Activated CD4-positive, CD25-positive, alpha-beta regulatory T cell treated with anti-CD3 and anti-CD28 coated beads, Interleukin-2, amount 50 U/mL, for 72 hours (primary cell): ENCODE measurements at regions not wholly inside any gene's neighbourhood (a gene's known extent, or its start where the extent isn't known, plus 50 kb on each side); places are given as distances from the start of the nearest gene placed in this dataset.

Experiments used
- DNase-seq: peaks from one replicate; pipeline ENCODE4 v3.0.0; 2021

- no peak for DNase-seq
These were observed 783.2 kb downstream of the RPA4 start for GRCh38 chrX:97666890-97667289.

GRCh38 chrX:97668126-97668525 lies 784.4 kb downstream of the RPA4 start:
- DNase-seq: no peak

DNA sequence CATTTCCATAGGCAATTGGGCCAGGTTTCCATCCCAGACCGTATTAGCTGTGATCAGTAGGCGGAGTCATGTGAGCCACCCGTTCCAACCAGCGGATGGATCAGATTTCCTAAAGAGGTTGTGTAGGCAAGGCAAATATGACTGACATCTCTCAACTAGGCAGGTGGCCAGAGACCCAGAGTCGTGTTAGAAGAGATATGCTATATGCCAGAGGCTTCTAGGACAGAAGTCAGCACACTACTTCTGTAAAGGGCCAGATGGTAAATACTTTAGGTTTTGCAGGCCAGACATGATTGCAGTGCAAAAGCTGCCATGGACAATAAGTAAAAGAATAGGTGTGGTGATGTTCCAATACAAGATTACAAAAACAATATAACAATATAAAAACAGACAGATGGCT lies 788.4 kb downstream of the RPA4 start:
- no peak for DNase-seq

- no peak for DNase-seq
These were observed 788.9 kb downstream of the RPA4 start for GRCh38 chrX:97672608-97673007.

DNA sequence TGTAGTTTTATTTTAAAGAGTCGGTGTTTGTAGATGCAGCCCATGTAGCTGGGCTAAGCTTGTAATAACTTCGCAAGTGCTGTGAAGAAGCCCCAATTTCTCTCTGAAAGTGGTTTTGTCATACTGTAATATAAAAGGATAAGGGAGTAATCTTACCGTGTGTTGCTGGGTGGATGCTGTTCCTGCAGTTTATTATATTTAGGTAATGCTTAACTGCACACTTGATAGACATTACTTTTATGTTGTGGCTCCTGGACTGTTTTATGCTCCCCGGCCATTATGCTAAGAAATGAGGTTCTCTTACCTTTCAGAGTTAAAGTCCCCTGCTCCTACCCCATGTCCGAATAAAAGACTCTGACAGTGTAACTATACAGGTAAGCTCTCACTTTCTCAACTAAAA lies 789.4 kb downstream of the RPA4 start:
- no peak for DNase-seq

DNA sequence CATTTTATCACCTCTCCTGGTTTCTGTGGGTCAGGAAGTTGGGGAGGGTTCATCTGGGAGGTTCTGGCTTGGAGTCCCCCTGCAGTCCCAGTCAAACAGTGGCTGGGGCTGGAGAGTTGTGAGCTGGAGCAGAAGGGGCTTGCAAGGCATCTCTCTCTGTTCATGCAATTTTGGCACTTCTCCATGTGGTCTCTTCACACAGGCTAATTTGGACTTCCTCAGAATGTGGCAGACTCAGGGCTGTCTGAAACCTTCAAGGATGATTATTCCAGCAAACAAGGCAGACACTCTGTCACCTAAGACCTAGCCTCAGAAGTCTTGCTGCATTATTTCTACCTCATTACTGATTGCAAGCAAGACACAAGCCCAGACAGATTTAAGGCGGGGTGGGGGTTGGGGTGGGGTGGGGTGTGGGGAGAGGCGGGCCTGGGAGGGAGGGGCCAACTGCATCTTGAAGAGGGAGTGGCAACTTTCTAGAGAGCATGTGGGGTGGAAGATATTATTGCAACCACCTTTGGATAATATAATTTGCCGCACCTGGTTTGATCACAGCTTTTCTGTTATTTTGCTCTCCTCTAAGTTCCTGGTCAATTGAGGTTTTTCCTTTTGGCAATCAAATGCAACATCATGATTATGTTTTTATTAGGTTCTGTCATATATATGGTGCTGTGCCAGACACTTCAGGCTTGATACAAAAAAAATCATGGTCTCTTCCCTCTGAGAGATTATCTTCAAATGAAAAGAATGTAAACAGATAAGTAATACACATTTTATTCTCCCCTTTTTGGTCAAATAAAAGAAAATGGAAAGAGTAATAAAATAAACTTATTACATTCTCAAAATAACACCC lies 799.5 kb downstream of the RPA4 start:
- DNase-seq: no peak

DNA sequence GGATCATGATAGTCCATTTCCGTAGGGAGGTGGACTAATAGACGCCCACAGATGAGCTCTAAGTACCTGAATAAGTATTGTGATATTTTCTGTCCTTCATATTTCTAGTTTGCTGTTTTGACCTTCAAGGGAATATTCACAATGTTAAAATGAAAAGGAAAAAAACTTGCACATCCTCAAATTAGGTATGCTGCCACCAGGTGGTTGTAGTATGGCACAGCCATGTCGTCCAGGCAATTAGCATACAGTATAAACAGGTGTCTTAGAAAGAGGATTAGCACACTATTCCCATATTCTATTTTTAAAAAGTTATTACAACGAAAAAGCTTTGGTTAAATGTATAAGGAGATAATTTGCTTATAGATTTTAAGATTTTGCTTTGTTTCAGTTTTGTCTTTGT lies 802.0 kb downstream of the RPA4 start:
- DNase-seq: no peak

GRCh38 chrX:97691901-97692455 lies 808.3 kb downstream of the RPA4 start:
- no peak for DNase-seq

GRCh38 chrX:97692575-97692974 lies 808.9 kb downstream of the RPA4 start:
- DNase-seq: no peak

DNA sequence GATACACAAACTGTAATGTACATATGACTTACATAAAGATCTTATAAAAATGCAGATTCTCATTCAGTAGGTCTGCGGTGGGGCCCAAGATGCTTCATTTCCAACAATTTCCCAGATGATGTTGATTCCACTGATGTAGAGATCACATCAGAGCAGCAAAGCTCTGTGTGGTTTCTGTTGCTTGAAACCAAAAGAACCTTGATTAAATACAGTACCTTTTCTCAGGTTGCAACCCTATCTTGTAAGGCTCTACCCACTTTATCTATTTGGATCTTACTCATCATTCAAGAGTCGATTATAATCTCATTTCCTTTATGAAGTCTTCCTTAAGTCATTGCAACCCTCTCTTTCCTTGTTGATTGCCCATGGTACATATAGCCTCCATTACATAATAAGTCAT lies 816.8 kb downstream of the RPA4 start:
- no peak for DNase-seq

- no peak for DNase-seq
These were observed 820.8 kb downstream of the RPA4 start for GRCh38 chrX:97704474-97704873.

- DNase-seq: no peak
These were observed 821.2 kb downstream of the RPA4 start for GRCh38 chrX:97704881-97705280.

DNA sequence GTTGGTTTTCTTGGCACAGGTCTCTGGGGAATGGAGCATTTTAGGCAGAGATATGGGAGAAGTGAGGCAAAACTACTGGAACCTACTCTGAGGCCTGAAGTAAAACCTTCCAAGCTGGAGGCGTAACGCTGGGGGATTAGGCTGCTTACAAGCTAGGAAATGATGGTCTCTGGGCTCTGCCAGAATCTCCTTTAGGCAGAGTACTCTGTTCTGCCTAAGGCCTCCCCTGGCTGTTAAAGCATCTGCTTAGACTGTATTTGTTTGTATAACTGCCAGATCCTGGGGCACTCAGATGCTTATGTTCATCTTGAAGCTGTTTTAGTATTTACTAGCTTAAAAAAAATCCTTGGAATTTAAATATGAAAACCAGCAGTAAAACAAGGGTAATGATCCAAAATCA lies 822.2 kb downstream of the RPA4 start:
- DNase-seq: no peak

DNA sequence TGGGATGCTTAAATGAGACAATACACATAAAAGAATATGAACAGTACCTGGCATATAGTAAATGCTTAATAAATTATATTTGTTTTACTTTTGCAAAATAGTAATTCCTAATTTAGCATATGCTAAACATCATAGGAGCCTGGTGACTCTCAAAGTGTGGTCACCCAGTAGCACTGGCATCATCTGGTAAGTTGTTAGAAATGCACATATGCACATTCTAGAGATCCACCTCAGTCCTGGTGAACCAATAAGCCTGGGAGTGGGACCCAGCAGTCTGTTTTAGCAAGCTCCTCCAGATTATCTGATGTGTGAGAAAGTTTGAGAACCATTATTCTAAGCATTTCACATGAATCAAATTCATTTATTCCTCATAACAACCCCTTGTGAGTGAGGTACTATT lies 830.4 kb downstream of the RPA4 start:
- DNase-seq: no peak

GRCh38 chrX:97728215-97728614 lies 844.5 kb downstream of the RPA4 start:
- DNase-seq: no peak

DNA sequence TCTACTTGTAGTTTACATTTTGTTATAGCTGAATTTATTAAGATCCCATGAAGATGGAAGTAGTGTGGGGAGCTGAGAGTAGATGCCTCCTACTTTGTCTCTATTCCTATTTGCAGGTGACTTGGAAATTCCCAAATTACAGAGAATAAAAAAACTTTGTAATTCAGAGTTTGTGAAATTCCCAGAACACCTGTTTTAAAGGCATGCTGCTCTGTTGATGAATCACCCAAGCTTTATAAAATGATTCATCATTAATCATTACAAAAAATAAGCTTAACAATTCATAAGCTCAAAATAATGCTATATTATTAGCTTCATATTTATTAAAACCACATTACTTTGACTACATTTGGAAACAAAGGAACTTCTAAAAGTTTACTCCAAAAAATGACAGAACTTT lies 856.3 kb downstream of the RPA4 start:
- no peak for DNase-seq

DNA sequence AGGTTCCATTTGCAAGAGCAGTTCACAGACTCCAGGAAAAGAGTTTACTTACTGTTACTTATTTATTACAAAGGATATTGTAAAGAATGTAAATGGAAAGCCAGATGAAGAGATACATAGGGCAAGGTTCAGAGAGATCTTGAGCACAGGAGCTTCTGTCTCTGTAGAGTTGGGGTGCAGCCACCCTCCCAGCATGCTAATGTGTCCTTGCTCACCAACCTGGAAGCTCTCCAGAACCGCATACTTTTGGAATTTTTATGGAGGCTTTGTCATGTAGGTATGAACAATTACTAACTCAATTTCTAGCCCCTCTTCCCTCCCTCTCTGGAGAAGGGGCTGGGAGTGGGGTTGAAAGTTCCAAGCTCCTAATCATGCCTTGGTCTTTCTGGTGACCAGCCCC lies 857.2 kb downstream of the RPA4 start:
- no peak for DNase-seq

- peak; percentile 33 for DNase-seq
These were observed 859.3 kb downstream of the RPA4 start for GRCh38 chrX:97743014-97743413.

- no peak for DNase-seq
These were observed 863.6 kb downstream of the RPA4 start for GRCh38 chrX:97747346-97747745.

GRCh38 chrX:97751016-97751415 lies 867.3 kb downstream of the RPA4 start:
- no peak for DNase-seq

DNA sequence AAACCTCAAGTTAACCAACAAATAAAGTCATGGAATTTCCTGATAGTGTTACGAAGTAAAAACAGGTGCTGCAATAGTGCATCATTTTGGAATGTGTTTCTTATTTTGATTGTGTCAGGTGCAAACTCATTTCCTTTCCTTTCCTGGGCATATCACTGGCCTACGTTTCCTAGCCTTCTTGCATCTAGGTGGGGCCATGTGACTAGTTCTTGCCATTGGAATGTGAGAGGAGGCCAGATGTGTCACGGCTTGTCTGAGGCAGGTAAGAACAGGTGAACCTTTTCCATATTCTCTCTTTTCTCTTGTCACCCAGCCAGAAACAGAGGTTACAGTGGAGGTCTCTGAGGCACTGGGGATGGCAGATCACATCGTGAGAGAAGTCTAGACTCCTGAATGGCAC lies 868.0 kb downstream of the RPA4 start:
- no peak for DNase-seq

DNA sequence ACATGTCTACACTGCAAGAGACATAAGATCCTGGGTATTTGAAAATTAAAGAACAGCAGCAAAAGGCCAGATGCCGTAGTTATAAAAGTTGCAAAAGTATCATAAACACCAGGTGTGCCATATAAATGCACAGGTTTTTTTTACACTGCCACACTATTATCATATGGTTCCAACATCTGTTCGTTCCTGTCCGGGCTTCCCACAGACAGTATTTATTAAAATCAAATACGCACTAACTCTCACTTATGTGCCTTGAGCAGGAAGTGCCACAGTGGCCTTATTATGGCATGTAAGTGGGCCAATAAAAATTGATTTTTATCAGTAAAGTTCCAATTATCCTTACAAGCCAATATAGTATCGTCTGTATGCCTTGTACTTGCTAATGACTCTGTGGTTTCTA lies 873.2 kb downstream of the RPA4 start:
- no peak for DNase-seq

GRCh38 chrX:97763391-97763790 lies 879.7 kb downstream of the RPA4 start:
- DNase-seq: no peak

DNA sequence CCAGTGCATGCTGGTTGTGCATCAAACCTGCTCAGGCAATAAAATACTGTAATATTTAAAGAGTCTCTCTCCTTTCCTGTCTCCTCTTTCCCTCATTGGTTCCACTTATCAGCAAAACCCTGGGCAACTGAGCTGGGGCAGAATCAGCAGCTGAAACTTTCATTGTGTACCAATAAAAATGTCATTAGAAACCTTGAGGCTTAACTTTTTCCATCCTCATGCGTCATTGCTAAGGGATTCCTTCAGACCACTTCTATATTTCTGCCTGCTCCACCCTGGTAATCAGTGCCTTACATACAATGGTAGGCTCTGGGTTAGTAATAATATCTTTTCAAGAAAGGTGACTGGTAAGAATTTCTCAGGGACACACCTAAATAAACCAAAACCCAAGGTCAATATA lies 880.3 kb downstream of the RPA4 start:
- DNase-seq: no peak

DNA sequence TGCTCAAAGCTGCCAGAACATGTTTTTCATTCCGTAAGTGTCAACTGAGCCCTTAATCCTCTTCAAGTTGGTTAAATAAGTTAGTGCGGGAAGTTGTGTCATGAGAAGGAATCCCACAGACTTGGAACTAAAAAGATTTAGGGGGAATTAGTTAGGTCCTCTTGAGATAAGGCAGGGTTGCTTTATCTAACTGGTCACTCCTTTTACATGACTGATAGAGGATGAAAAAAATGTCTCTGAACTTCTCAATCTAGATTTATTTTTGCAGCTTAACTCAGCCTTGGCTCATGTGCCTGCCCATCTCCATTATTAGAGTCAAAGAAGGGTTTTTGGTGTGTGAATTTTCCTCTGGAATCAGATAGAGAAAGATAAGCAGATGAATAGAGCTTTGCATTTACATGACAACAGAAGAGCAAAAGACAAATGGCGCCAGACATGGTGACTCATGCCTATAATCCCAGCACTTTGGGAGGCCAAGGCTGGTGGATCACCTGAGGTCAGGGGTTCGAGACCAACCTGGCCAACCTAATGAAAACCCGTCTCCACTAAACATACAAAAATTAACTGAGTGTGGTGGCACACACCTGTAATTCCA lies 882.9 kb downstream of the RPA4 start:
- DNase-seq: no peak
